ENCODE measurements at regions not wholly inside any gene's neighbourhood (a gene's known extent, or its start where the extent isn't known, plus 50 kb on each side); places are given as distances from the start of the nearest gene placed in this dataset.

DNA sequence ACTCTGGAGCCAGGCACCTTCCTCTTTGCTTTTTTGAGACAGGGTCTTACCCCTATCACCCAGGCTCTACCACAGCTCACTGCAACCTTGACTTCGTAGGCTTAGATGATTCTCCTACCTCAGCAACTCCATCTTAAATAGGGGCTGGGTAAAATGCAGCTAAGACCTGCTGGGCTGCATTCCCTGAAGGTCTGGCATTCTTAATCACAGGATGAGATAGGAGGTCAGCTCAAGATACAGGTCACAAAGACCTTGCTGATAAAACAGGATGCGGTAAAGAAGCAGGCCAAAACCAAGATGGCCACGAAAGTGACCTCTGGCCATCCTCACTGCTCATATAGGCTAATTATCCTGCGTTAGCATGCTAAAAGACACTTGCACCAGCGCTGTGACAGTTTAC is 770.8 kb upstream of the PRKX start:
- no peak for DNase-seq

- no peak for DNase-seq
These were observed 738.1 kb upstream of the PRKX start for GRCh38 chrX:4451591-4451990.

DNA sequence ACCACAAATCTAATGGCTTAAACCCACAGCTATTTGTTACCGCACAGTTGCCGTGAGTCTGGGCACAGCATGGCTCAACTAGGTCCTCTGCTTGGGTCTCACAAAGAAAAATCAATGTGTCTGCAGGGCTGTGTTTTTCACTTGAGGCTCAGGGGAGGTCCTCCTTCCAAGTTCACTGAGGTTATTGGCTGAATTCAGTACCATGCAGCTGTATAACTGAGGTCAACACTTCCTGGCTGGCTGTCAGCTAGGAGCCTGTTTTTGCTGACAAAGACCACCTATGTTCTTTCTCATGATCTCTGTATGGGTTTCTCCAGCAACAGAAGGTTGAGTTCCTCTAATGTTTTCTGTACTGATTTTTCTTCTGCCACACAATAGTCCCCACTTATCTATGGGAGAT is 736.7 kb upstream of the PRKX start:
- DNase-seq = no peak

DNA sequence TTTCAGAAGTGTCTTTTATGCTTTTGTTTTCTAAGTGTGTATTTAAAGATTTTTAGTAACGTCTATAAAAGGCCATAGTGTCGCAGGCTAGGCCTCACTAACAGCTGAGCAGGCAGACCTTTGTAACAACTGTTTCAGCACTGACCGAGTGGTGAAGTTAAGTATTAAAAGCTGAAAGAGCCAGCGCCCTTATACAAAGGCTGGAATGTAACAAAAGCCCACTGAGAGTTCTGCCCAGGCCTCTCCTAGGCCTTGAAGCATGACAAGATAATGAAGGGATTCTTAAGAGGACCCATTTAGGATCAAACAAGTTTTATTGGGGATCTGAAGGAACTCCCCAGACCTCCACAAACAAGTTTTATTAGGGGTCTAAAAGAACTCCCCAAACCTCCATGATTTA is 722.5 kb upstream of the PRKX start:
- DNase-seq = no peak

GRCh38 chrX:4397471-4397870 is 684.0 kb upstream of the PRKX start:
- no peak for DNase-seq

DNA sequence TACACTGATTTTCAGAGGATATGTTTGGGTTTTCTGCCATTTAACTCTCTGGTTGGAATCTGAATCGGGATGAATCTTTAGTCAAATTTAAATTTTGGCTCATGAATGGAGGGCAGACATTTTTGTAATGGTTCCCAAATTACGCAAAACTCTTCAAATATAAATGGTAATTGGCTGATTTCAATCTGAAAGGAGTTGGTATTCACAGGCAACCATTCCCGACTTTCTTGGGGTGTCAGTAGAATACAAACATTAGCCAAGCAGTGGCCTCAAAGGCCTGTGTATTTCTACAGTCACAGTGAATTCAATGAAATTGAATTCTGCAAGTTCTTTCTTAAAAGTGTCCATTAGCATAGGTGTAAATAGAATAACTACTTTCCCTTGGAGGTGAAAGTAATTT is 668.8 kb upstream of the PRKX start:
- no peak for DNase-seq

DNA sequence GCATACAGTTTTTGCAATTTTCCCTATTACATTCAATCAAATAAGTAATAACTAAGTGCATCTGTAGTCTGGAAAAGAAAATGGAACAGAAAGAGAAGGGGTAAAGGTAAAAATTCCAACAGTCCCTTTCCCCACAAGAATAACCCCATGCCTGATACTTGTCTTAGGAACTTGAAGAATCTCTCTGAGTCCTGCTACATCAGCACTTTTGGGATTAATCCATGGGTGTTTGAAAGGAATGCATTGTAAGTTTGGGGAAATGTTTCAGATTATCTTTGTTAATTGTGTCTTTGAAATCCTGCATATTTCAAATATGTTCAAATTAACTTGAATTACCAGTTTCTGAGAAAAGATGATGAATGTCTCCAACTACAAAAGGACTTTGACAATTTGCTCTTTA is 667.3 kb upstream of the PRKX start:
- DNase-seq = no peak

DNA sequence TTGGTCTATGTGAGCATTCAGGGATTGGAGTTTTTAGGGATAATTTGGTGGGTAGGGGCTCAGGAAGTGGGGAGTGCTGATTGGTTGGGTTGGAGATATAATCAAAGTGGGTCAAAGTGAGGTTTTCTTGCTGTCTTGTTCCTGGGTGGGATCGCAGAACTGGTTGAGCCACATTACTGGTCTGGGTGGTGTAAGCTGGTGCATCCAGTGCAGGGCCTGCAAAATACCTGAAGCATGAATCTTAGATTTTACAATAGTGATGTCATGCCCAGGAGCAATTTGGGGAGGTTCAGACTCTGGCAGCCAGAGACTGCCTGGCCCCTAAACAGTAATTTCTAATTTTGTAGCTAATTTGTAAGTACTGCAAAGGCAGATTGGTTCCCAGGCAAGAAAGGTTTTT is 665.6 kb upstream of the PRKX start:
- DNase-seq = no peak

DNA sequence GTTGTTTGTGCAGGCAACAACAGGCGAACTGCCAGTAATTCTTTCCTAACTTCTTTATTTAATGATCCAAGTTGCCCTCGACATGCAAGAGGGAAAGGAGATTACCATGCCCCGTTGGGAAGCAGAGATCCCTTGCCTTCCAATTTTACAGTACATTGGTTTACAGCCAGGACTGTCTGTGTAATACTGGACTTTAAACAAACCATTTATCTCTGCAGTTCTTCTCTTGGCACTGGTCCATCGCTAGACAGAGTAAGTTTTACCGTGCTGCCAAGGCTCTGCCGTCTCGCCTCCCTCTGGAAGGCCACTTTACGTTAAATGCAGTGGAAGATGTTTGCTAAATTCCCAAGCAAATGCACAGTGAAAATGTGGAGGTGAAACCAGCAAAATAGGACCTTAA is 660.3 kb upstream of the PRKX start:
- no peak for DNase-seq

- DNase-seq = no peak
These were observed 645.1 kb upstream of the PRKX start for GRCh38 chrX:4358577-4358976.

DNA sequence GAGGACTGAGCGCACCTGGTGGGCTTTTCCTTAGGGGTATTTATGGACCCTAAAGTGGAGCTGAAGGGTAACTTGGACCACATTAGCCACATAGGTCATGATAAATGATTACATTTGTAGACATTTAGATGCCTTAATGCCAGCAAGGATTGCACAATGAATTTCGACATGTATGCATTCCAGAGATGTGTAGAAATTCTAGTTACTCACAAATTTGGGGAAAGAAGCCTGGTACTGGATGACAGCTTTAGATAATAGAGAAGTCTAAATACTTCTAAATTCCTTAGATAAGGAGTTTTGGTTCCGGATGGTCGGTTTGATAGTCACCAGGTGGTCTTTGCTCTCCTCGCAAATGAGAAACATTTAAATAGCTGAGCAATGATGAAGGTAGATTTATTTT is 609.5 kb upstream of the PRKX start:
- no peak for DNase-seq

DNA sequence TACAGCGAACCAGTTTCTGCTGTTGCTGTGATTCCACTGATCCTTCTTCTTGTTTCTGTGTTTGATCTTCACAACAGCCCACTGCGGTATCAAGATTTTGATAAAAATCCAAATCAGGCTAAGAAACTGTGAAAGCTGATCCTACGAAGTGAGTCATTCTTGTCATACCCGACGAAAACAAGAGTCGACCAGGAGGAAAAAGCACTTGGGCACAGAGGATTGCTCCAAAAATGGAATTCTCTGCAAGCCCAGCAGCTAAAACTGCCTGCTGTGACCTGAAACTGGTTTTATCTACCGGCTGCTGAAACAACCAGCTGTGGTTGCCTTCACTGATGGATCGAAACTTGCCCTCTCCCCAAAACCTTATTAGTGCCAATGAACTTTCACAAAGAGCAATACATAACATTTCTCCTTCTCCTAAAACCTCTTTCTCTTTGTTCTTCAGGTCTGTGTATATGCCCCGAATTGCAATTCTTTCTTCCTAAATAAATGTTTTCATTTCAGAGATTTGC is 607.0 kb upstream of the PRKX start:
- no peak for DNase-seq

DNA sequence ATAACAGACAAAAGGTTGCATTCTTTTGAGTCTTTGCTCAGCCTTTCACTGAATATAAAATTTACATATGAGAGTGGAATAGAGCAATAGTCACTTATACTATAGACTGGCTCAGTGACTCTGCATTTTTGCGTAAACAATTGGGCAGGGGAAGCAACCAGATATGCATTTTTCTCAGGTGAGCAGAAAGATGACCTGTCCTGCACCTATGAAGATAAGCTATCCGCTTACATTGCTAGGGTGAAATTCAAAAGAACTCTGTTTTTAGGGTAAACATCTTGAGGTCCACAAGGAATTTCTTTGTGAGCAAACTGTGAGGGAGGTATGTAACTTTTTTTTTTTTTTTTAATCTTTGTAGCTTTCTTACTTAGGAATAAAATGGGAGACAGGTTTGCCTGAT is 602.4 kb upstream of the PRKX start:
- DNase-seq = no peak

DNA sequence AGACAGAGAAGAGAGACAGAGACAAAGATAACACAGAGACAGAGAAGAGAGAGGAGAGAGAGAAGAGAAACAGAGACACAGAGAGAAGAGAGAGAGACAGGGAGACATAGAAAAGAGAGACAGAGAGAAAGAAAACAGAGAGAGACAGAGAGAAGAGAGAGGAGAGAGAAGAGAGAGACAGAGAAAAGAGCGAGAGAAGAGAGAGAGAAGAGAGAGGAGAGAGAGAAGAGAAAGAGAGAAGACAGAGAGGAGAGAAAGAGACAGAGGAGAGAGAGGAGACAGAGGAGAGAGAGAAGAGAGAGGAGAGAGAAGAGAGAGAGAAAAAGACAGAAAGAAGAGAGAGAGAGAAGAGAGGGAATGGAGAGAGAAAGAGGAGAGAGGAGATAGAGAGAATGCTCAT is 601.1 kb upstream of the PRKX start:
- DNase-seq = no peak

DNA sequence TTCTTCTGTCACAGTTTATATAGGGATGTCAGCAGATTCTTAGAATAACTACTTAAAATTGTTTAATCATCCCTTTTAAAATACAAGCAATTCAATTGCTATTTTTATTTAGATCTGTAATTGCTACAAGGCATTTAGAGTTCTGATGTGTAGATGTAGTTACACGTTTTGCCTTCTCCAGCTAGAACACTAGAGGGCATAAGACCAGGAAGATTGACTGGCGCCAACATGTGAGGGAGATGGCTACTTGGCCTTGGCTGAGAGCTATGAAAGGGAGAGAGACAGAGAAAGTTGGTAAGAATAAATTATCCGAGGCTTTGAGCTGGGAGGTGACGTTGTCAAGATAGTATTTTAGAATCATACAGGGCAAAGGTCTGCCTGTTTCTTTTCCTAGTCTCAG is 563.7 kb upstream of the PRKX start:
- no peak for DNase-seq

- DNase-seq = no peak
These were observed 555.2 kb upstream of the PRKX start for GRCh38 chrX:4268676-4269075.

DNA sequence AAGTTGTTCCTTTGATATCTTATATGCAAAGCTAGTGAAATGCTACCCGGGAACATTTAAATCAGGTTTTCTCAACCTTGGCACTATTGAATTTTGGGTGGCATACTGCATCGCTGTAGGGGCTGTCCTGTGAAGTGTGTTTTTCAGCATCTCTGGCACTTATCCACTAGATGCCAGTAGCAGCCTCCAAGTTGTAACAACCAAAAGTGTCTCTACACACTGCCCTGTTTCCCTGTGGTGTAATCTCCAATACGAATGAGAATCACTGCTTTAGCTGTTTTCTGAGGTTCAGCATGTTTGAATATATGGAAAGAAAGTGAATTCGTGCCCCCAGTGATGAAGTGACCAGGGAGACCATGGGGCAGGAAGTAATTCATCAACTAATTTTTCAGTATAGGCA is 551.6 kb upstream of the PRKX start:
- DNase-seq = no peak

GRCh38 chrX:4263030-4263803 is 549.8 kb upstream of the PRKX start:
- DNase-seq = no peak

GRCh38 chrX:4253092-4253491 is 539.6 kb upstream of the PRKX start:
- peak in 1 of 5 donors; percentile 19 for DNase-seq

DNA sequence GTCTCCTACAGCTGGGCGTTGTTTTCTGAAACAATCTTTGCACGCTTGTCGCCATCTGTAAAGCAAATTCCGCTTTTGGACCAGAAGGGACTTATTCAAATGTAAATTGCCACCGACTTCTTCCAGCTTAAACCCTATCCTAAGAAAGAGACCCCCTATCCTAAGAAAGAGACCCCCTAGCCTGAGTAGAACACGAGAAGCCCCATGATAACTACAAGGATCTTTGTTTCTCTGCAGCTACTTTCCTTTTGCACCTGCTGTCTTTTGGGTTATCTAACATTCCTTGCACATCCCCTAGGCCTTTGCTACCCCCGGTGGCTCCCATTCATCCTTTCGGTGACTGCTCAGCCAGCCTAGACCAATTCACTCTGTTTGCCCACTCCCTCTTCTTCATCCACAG is 536.0 kb upstream of the PRKX start:
- DNase-seq = no peak

DNA sequence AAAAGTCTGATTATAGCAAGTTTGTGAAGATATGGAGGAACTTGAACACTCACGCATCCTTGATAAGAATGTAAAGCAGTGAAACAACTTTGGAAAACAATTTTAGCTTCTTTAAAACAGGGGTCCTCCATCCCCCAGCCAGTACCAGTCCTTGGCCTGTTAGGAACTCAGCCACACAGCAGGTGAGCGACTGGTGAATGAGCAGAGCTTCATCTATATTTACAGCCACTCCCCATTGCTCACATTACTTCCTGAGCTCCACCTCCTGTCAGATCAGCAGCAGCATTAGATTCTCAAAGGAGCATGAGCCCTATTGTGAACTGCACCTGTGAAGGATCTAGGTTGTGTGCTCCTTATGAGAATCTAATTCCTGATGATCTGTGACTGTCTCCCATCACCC is 530.3 kb upstream of the PRKX start:
- DNase-seq = no peak

- peak in 1 of 5 donors; percentile 50 for DNase-seq
These were observed 527.2 kb upstream of the PRKX start for GRCh38 chrX:4240541-4241194.

- DNase-seq = no peak
These were observed 526.4 kb upstream of the PRKX start for GRCh38 chrX:4239650-4240540.

GRCh38 chrX:4238916-4239315 is 525.5 kb upstream of the PRKX start:
- DNase-seq = no peak
